PC-3 (cell line): ENCODE measurements at regions not wholly inside any gene's neighbourhood (a gene's known extent, or its start where the extent isn't known, plus 50 kb on each side); places are given as distances from the start of the nearest gene placed in this dataset.

Source experiments
- EZH2 ChIP-seq: fragments of 300-600 bp; sonication (generic); IDR thresholded peaks from one replicate; pipeline ENCODE4 v1.6.1; 2017; ENCODE audit warnings: antibody characterized with exemption, mild to moderate bottlenecking, low read length; ENCODE audit not compliant: unreplicated experiment
- TF ChIP-seq, protein P1 (sequence below): fragments of 300-600 bp; sonication (generic); conservative IDR thresholded peaks from 2 replicates; pipeline ENCODE4 v1.5.1; 2017; ENCODE audit warnings: antibody characterized with exemption, low read depth, mild to moderate bottlenecking, low read length

DNA sequence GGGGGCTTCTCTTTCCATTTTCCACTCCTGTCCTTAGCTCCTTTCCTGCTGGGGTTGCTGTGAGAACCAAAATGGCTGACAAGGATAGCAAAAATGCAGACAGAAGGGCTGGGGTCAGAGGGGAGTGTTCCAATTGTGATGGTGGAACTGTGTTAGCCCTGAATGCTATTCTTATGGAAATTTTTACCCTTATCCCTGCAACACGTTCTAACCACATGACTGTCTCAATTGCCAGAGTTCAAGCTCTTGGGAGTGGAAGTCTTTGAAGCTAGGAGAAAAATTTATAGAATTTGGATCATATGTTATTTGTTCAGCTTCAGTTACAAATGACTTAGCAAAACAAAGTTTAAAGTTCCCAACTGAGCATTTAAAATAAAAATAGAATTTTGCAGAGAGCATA, 134.1 kb downstream of the ADCYAP1R1 start:
- TF ChIP-seq, protein P1, sequence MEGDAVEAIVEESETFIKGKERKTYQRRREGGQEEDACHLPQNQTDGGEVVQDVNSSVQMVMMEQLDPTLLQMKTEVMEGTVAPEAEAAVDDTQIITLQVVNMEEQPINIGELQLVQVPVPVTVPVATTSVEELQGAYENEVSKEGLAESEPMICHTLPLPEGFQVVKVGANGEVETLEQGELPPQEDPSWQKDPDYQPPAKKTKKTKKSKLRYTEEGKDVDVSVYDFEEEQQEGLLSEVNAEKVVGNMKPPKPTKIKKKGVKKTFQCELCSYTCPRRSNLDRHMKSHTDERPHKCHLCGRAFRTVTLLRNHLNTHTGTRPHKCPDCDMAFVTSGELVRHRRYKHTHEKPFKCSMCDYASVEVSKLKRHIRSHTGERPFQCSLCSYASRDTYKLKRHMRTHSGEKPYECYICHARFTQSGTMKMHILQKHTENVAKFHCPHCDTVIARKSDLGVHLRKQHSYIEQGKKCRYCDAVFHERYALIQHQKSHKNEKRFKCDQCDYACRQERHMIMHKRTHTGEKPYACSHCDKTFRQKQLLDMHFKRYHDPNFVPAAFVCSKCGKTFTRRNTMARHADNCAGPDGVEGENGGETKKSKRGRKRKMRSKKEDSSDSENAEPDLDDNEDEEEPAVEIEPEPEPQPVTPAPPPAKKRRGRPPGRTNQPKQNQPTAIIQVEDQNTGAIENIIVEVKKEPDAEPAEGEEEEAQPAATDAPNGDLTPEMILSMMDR, result no peak
- no peak for TF ChIP-seq EZH2
